AG20443 (cell line): ENCODE measurements at regions not wholly inside any gene's neighbourhood (a gene's known extent, or its start where the extent isn't known, plus 50 kb on each side); places are given as distances from the start of the nearest gene placed in this dataset.

Source experiments
- DNase-seq: peaks from one replicate; pipeline ENCODE4 v3.0.0; 2012; ENCODE audit warnings: low spot score, mixed read lengths

GRCh38 chr1:192005976-192006375 is 152.3 kb upstream of the RGS18 start:
- DNase-seq: no peak

GRCh38 chr1:192008281-192008825 is 149.9 kb upstream of the RGS18 start:
- DNase-seq: no peak

GRCh38 chr1:192010406-192010805 is 147.9 kb upstream of the RGS18 start:
- DNase-seq: no peak

- no peak for DNase-seq
Observed at GRCh38 chr1:192011525-192011924, 146.7 kb upstream of the RGS18 start.

GRCh38 chr1:192022827-192023226 is 135.4 kb upstream of the RGS18 start:
- no peak for DNase-seq

- DNase-seq: no peak
Observed at GRCh38 chr1:192024881-192025280, 133.4 kb upstream of the RGS18 start.

GRCh38 chr1:192038567-192038966 is 119.7 kb upstream of the RGS18 start:
- DNase-seq: no peak

- DNase-seq: no peak
Observed at GRCh38 chr1:192045131-192045530, 113.1 kb upstream of the RGS18 start.

GRCh38 chr1:192053531-192053971 is 104.7 kb upstream of the RGS18 start:
- DNase-seq: no peak

- no peak for DNase-seq
Observed at GRCh38 chr1:192057766-192058165, 100.5 kb upstream of the RGS18 start.

GRCh38 chr1:192059407-192059806 is 98.9 kb upstream of the RGS18 start:
- DNase-seq: no peak

- no peak for DNase-seq
Observed at GRCh38 chr1:192061556-192061955, 96.7 kb upstream of the RGS18 start.

- no peak for DNase-seq
Observed at GRCh38 chr1:192065087-192065486, 93.2 kb upstream of the RGS18 start.

GRCh38 chr1:192066202-192066601 is 92.1 kb upstream of the RGS18 start:
- no peak for DNase-seq

- no peak for DNase-seq
Observed at GRCh38 chr1:192067360-192067759, 90.9 kb upstream of the RGS18 start.

- DNase-seq: no peak
Observed at GRCh38 chr1:192070213-192070612, 88.0 kb upstream of the RGS18 start.

GRCh38 chr1:192080684-192081083 is 77.6 kb upstream of the RGS18 start:
- DNase-seq: no peak

- DNase-seq: no peak
Observed at GRCh38 chr1:192081359-192081758, 76.9 kb upstream of the RGS18 start.

GRCh38 chr1:192086644-192087043 is 71.6 kb upstream of the RGS18 start:
- DNase-seq: no peak

GRCh38 chr1:192087334-192087733 is 70.9 kb upstream of the RGS18 start:
- no peak for DNase-seq

- DNase-seq: no peak
Observed at GRCh38 chr1:192088496-192088895, 69.8 kb upstream of the RGS18 start.

- no peak for DNase-seq
Observed at GRCh38 chr1:192098001-192098400, 60.3 kb upstream of the RGS18 start.

- no peak for DNase-seq
Observed at GRCh38 chr1:192099328-192099727, 58.9 kb upstream of the RGS18 start.

- no peak for DNase-seq
Observed at GRCh38 chr1:192100686-192101468, 57.4 kb upstream of the RGS18 start.
